DMS79 (cell line): ENCODE measurements at regions not wholly inside any gene's neighbourhood (a gene's known extent, or its start where the extent isn't known, plus 50 kb on each side); places are given as distances from the start of the nearest gene placed in this dataset.
"Not testable (repeated sequence)": the region's sequence is repeated elsewhere in the genome, so short reads cannot be mapped to it uniquely, and the experiment has no call there.

Experiments
- DNase-seq: peaks from one replicate; lab custom pipeline; 2025; lab: John Stamatoyannopoulos, UW

GRCh38 chr4:112007391-112007790 lies 137.9 kb upstream of the FAM241A start:
- DNase-seq = no peak

GRCh38 chr4:112015960-112016359 lies 129.3 kb upstream of the FAM241A start:
- DNase-seq = no peak

GRCh38 chr4:112023402-112023950 lies 121.8 kb upstream of the FAM241A start:
- DNase-seq = no peak

- no peak for DNase-seq
These were observed 119.2 kb upstream of the FAM241A start for GRCh38 chr4:112026058-112026457.

- no peak for DNase-seq
These were observed 115.5 kb upstream of the FAM241A start for GRCh38 chr4:112029771-112030171.

- DNase-seq = no peak
These were observed 113.4 kb upstream of the FAM241A start for GRCh38 chr4:112031712-112032328.

GRCh38 chr4:112036886-112037285 lies 108.4 kb upstream of the FAM241A start:
- DNase-seq = no peak

GRCh38 chr4:112038861-112039260 lies 106.4 kb upstream of the FAM241A start:
- DNase-seq = no peak

GRCh38 chr4:112049119-112049518 lies 96.1 kb upstream of the FAM241A start:
- not testable (repeated sequence) for DNase-seq

GRCh38 chr4:112053825-112054350 lies 91.4 kb upstream of the FAM241A start:
- DNase-seq = no peak

- DNase-seq = no peak
These were observed 90.2 kb upstream of the FAM241A start for GRCh38 chr4:112055100-112055499.

- DNase-seq = no peak
These were observed 87.8 kb upstream of the FAM241A start for GRCh38 chr4:112057470-112057869.

- DNase-seq = no peak
These were observed 86.8 kb upstream of the FAM241A start for GRCh38 chr4:112058433-112058832.

- DNase-seq = no peak
These were observed 85.0 kb upstream of the FAM241A start for GRCh38 chr4:112060212-112060611.

GRCh38 chr4:112061207-112061817 lies 83.9 kb upstream of the FAM241A start:
- DNase-seq = no peak

- DNase-seq = no peak
These were observed 82.0 kb upstream of the FAM241A start for GRCh38 chr4:112063260-112063659.

- no peak for DNase-seq
These were observed 76.1 kb upstream of the FAM241A start for GRCh38 chr4:112069110-112069509.

- DNase-seq = no peak
These were observed 72.1 kb upstream of the FAM241A start for GRCh38 chr4:112073181-112073580.

GRCh38 chr4:112075129-112075753 lies 70.0 kb upstream of the FAM241A start:
- no peak for DNase-seq

- DNase-seq = no peak
These were observed 69.3 kb upstream of the FAM241A start for GRCh38 chr4:112075906-112076305.

GRCh38 chr4:112076919-112077608 lies 68.2 kb upstream of the FAM241A start:
- DNase-seq = no peak

- DNase-seq = no peak
These were observed 67.5 kb upstream of the FAM241A start for GRCh38 chr4:112077743-112078142.
